Sigmoid colon (tissue), 6 donors: ENCODE measurements at regions not wholly inside any gene's neighbourhood (a gene's known extent, or its start where the extent isn't known, plus 50 kb on each side); places are given as distances from the start of the nearest gene placed in this dataset.

Source experiments
- DNase-seq: peaks from one replicate; pipeline ENCODE4 v3.0.0-alpha.2; 2019
- H3K27ac ChIP-seq, 4 donors: fragments of 200-600 bp; sonication (generic); one replicate each; pipeline ENCODE4 v1.5.1; 2016 to 2019; ENCODE audit warnings: mild to moderate bottlenecking in 1 of 4
- H3K27me3 ChIP-seq, 3 donors: fragments of 200-600 bp; sonication (generic); one replicate each; pipeline ENCODE4 v1.5.1; 2019; ENCODE audit warnings: mild to moderate bottlenecking in 1 of 3
- H3K36me3 ChIP-seq, 4 donors: fragments of 200-600 bp; sonication (generic); one replicate each; pipeline ENCODE4 v1.5.1; 2016 to 2019
- H3K4me1 ChIP-seq, 4 donors: fragments of 200-600 bp; sonication (generic); one replicate each; pipeline ENCODE4 v1.5.1; 2017 to 2019
- H3K4me3 ChIP-seq, 4 donors: fragments of 200-600 bp; sonication (generic); one replicate each; pipeline ENCODE4 v1.5.1; 2017 to 2019; ENCODE audit warnings: mild to moderate bottlenecking in 2 of 4, moderate library complexity in 1 of 4
- H3K9me3 ChIP-seq, 4 donors: fragments of 200-600 bp in 3 of 4; sonication (generic) in 3 of 4; one replicate each; pipeline versions ENCODE4 v1.5.1 to v1.6.1; 2013 to 2019
- EP300 ChIP-seq, 4 donors: sonication (generic); formaldehyde crosslinking; IDR thresholded peaks; one replicate each; pipeline ENCODE4 v1.6.1; 2017; ENCODE audit warnings: antibody characterized with exemption in 4 of 4
- POLR2A ChIP-seq, 2 donors: fragments of 450-650 bp; IDR thresholded peaks; one replicate each; pipeline ENCODE4 v1.6.1; 2016; ENCODE audit warnings: antibody characterized with exemption in 2 of 2, mild to moderate bottlenecking in 2 of 2, moderate library complexity in 2 of 2
- POLR2AphosphoS5 ChIP-seq, 4 donors: sonication (generic); formaldehyde crosslinking; IDR thresholded peaks; one replicate each; pipeline ENCODE4 v1.6.1; 2017; ENCODE audit warnings: antibody characterized with exemption in 4 of 4
- WGBS, 2 donors: extraction: QIAGEN DNeasy Blood & Tissue Kit; methylation state at CpG; one replicate each; pipeline ENCODE4 v1.1.7; 2013; 5-methylcytosine and 5-hydroxymethylcytosine counted together
- intact Hi-C: fragments of 100-400 bp; cut with DNase I; formaldehyde crosslinking; loops from one replicate; pipeline ENCODE4 v1.15.1; 2023
- TF ChIP-seq, protein P1 (sequence below), 4 experiments: fragments of 450-650 bp in 3 of 4; fragments of 200-600 bp in 1 of 4; IDR thresholded peaks; one replicate each; pipeline ENCODE4 v1.5.1; 2016 to 2019; ENCODE audit warnings: antibody characterized with exemption in 4 of 4, mild to moderate bottlenecking in 3 of 4, moderate library complexity in 2 of 4
- donor health status: healthy with polysubstance abuse.
- donor health status: healthy.

DNA sequence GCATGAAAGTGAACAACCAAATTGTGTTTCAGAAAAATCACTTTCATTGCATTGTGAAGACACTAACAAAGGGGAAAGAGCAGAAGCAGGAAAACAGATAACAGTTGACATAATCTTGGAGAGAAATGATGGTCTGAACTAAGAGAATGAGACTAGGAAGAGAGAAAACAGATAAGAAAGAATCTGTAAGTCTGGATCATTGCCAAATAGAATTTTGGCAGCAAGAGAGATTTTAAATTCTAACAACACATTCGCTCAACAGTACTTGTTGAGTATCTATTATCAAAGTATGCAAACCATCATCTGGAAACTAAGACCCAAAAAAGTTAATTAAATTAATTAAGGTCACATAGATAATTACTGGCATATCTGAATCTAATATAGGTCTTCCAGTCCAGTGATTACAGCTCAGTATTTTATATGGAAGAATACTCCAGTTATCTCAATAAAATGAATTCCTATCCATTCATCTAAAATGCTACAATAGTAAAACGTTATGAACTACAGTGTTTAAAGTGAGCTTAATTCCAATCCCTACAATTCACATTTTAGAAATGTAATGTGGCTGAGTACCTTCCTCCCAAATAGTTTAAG is 166.7 kb upstream of the FAT3 start:
- Histone ChIP-seq H3K27ac (no peak overlapping the region), H3K9me3 (peaks cover 0 to 2% (median 0%) of the 10 kb centered on the region in 4 donors), H3K27me3 (no peaks in the 10 kb centered on the region), H3K4me1 (no peaks in the 10 kb centered on the region), H3K4me3 (no peak overlapping the region), H3K36me3 (no peaks in the 10 kb centered on the region)
- WGBS, 2 donors: 46 to 47% methylated on average over 2 of the region's 2 CpGs
- intact Hi-C loops: no loop called here
- no peak for DNase-seq
- no peak for TF ChIP-seq EP300 (IDR thresholded peaks at IDR 0.05)
- TF ChIP-seq POLR2A (IDR thresholded peaks at IDR 0.05): no peak
- no peak for TF ChIP-seq POLR2AphosphoS5 (IDR thresholded peaks at IDR 0.05)
- TF ChIP-seq, protein P1, sequence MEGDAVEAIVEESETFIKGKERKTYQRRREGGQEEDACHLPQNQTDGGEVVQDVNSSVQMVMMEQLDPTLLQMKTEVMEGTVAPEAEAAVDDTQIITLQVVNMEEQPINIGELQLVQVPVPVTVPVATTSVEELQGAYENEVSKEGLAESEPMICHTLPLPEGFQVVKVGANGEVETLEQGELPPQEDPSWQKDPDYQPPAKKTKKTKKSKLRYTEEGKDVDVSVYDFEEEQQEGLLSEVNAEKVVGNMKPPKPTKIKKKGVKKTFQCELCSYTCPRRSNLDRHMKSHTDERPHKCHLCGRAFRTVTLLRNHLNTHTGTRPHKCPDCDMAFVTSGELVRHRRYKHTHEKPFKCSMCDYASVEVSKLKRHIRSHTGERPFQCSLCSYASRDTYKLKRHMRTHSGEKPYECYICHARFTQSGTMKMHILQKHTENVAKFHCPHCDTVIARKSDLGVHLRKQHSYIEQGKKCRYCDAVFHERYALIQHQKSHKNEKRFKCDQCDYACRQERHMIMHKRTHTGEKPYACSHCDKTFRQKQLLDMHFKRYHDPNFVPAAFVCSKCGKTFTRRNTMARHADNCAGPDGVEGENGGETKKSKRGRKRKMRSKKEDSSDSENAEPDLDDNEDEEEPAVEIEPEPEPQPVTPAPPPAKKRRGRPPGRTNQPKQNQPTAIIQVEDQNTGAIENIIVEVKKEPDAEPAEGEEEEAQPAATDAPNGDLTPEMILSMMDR (IDR thresholded peaks at IDR 0.05): no peak

DNA sequence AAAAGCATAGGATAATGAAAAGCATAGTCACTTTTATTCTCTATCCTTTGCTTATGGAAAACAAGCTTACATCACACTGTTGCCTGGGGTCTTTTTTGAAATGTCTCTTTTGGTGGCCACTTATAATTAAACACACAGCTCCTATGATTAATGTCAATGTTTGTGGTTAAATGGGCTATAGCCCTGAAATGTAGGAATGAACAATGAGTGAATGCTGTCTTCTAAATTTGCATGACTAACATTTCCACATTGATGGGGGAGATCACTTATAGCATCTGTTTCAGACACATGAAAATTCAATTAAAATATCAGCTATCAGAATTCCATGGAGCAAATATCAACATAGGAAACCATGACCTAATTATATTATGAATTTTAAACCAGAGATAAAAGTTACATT is 171.4 kb upstream of the FAT3 start:
- Histone ChIP-seq H3K27ac (no peak overlapping the region), H3K27me3 (no peaks in the 10 kb centered on the region), H3K36me3 (no peaks in the 10 kb centered on the region), H3K4me1 (no peaks in the 10 kb centered on the region), H3K9me3 (no peaks in the 10 kb centered on the region), H3K4me3 (no peak overlapping the region)
- TF ChIP-seq EP300 (IDR thresholded peaks at IDR 0.05): no peak
- TF ChIP-seq POLR2A (IDR thresholded peaks at IDR 0.05): no peak
- TF ChIP-seq, protein P1 (IDR thresholded peaks at IDR 0.05): no peak
- no peak for TF ChIP-seq POLR2AphosphoS5 (IDR thresholded peaks at IDR 0.05)
- intact Hi-C loops: no loop called here
- no peak for DNase-seq

DNA sequence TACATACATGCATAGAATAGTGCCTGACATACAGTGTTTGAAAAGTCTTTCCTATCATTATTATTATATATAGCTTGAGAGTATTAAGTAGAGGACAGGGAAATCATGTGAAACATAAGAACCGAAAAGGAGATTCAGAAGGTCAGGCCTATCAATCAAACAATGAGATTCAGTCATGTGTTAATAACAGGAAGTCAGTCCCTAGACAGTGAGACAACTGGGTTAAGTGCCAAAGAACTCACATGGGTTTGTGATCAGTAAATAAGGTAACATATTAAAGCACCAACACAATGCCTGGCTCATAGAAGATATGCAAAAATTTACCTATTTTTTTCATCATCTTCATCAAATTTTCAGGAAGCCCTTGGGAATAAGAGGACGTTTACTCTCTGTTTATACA is 174.3 kb upstream of the FAT3 start:
- Histone ChIP-seq H3K9me3 (no peaks in the 10 kb centered on the region), H3K36me3 (no peaks in the 10 kb centered on the region), H3K4me3 (no peak overlapping the region), H3K4me1 (no peaks in the 10 kb centered on the region), H3K27ac (no peak overlapping the region), H3K27me3 (no peaks in the 10 kb centered on the region)
- 52 to 63% methylated on average over 2 of the region's 2 CpGs for WGBS, 2 donors
- DNase-seq: no peak
- intact Hi-C loops: no loop called here
- TF ChIP-seq POLR2AphosphoS5 (IDR thresholded peaks at IDR 0.05): no peak
- no peak for TF ChIP-seq POLR2A (IDR thresholded peaks at IDR 0.05)

DNA sequence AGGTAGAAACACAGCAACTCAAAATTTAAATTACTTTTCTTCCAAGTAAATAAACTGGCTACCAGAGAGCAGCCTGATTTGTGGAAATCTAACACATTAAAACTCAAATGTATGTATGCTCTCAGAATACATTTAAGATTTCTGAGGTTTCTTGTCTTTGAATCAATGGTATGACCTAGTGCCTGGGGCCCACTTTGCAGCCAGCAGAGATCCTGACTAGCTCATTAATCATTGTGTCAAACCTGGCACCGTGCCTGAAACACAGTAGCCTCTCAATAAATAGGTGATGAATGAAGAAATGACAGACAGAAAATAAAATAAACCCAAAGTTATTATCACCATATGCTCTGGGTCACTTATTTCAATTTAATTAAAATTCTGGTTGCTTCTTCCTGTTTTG is 176.2 kb upstream of the FAT3 start:
- H3K9me3 ChIP-seq: no peaks in the 10 kb centered on the region
- 18 to 19% methylated on average over 1 of the region's 1 CpG for WGBS, 2 donors
- H3K36me3 ChIP-seq: no peaks in the 10 kb centered on the region

DNA sequence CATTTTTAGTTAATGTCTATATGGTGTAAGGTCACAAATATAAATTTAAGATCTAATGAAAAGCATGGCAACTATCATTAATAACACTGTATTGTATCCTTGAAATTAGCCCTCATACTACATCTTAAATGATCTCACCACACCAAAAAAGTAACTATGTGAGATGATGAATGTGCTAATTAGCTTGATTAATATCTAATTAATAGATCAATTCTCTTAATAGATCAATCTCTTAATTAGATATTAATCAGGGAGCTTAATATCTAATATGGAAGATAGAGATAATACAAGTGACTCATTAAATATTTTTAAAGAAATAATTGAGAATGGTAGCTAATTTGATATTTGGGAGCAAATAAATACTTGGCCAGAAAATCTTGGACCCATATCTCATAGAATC is 178.5 kb upstream of the FAT3 start:
- no peak for DNase-seq
- Histone ChIP-seq H3K36me3 (no peaks in the 10 kb centered on the region), H3K9me3 (no peaks in the 10 kb centered on the region), H3K4me1 (no peaks in the 10 kb centered on the region), H3K27me3 (no peaks in the 10 kb centered on the region), H3K27ac (no peak overlapping the region), H3K4me3 (no peak overlapping the region)
- intact Hi-C loops: no loop called here
- TF ChIP-seq POLR2AphosphoS5 (IDR thresholded peaks at IDR 0.05) (no peak), EP300 (IDR thresholded peaks at IDR 0.05) (no peak), POLR2A (IDR thresholded peaks at IDR 0.05) (no peak)
- TF ChIP-seq, protein P1 (IDR thresholded peaks at IDR 0.05): no peak

More for the DNA sequence above, 176.2 kb upstream of the FAT3 start:
- Histone ChIP-seq H3K4me3 (no peak overlapping the region), H3K27ac (no peak overlapping the region), H3K4me1 (no peaks in the 10 kb centered on the region), H3K27me3 (no peaks in the 10 kb centered on the region)
- no peak for DNase-seq
- TF ChIP-seq POLR2AphosphoS5 (IDR thresholded peaks at IDR 0.05) (no peak), POLR2A (IDR thresholded peaks at IDR 0.05) (no peak), EP300 (IDR thresholded peaks at IDR 0.05) (no peak)
- TF ChIP-seq, protein P1 (IDR thresholded peaks at IDR 0.05): no peak
- intact Hi-C loops: no loop called here
